NCI-H1436 (cell line): ENCODE measurements at regions not wholly inside any gene's neighbourhood (a gene's known extent, or its start where the extent isn't known, plus 50 kb on each side); places are given as distances from the start of the nearest gene placed in this dataset.

Experiments used
- DNase-seq: peaks from one replicate; lab custom pipeline; 2025; lab: John Stamatoyannopoulos, UW

- DNase-seq = no peak
Measured at GRCh38 chr12:125568306-125568705, 503.1 kb downstream of the AACS start.

GRCh38 chr12:125573271-125573670 is 508.0 kb downstream of the AACS start:
- no peak for DNase-seq

GRCh38 chr12:125577334-125577733 is 512.1 kb downstream of the AACS start:
- DNase-seq = no peak

GRCh38 chr12:125579916-125580315 is 514.7 kb downstream of the AACS start:
- no peak for DNase-seq

- DNase-seq = no peak
Measured at GRCh38 chr12:125583071-125583470, 517.8 kb downstream of the AACS start.

GRCh38 chr12:125586441-125586840 is 521.2 kb downstream of the AACS start:
- DNase-seq = no peak

GRCh38 chr12:125593269-125593668 is 528.0 kb downstream of the AACS start:
- DNase-seq = no peak

- no peak for DNase-seq
Measured at GRCh38 chr12:125604976-125605375, 539.7 kb downstream of the AACS start.

GRCh38 chr12:125606312-125606711 is 541.1 kb downstream of the AACS start:
- DNase-seq = no peak

- no peak for DNase-seq
Measured at GRCh38 chr12:125610292-125610691, 545.1 kb downstream of the AACS start.

GRCh38 chr12:125610971-125611370 is 545.7 kb downstream of the AACS start:
- DNase-seq = no peak

- DNase-seq = no peak
Measured at GRCh38 chr12:125614058-125614457, 548.8 kb downstream of the AACS start.

GRCh38 chr12:125619723-125620122 is 554.5 kb downstream of the AACS start:
- no peak for DNase-seq

- no peak for DNase-seq
Measured at GRCh38 chr12:125633686-125634085, 568.5 kb downstream of the AACS start.

- no peak for DNase-seq
Measured at GRCh38 chr12:125634813-125635212, 569.6 kb downstream of the AACS start.

GRCh38 chr12:125639826-125640225 is 574.6 kb downstream of the AACS start:
- no peak for DNase-seq

GRCh38 chr12:125643055-125643454 is 577.8 kb downstream of the AACS start:
- DNase-seq = no peak

- no peak for DNase-seq
Measured at GRCh38 chr12:125645724-125646123, 580.5 kb downstream of the AACS start.

- no peak for DNase-seq
Measured at GRCh38 chr12:125650587-125650986, 585.4 kb downstream of the AACS start.

GRCh38 chr12:125651625-125652024 is 586.4 kb downstream of the AACS start:
- DNase-seq = no peak

GRCh38 chr12:125652681-125653080 is 587.4 kb downstream of the AACS start:
- no peak for DNase-seq

GRCh38 chr12:125657681-125658080 is 592.4 kb downstream of the AACS start:
- no peak for DNase-seq

- DNase-seq = no peak
Measured at GRCh38 chr12:125674554-125675338, 609.5 kb downstream of the AACS start.

GRCh38 chr12:125676366-125676765 is 611.1 kb downstream of the AACS start:
- DNase-seq = no peak
